ENCODE measurements at regions not wholly inside any gene's neighbourhood (a gene's known extent, or its start where the extent isn't known, plus 50 kb on each side); places are given as distances from the start of the nearest gene placed in this dataset.

GRCh38 chr6:167566711-167567141 lies 241.8 kb downstream of the TTLL2 start:
- TF ChIP-seq ZNF70 (CRISPR knock-in tag; IDR thresholded peaks at IDR 0.05) (no peak), ZNF8 (CRISPR knock-in tag; IDR thresholded peaks at IDR 0.05) (no peak), CSRNP3 (CRISPR knock-in tag; IDR thresholded peaks at IDR 0.05) (no peak), CSDC2 (CRISPR knock-in tag; IDR thresholded peaks at IDR 0.05) (no peak), ZFP30 (CRISPR knock-in tag; IDR thresholded peaks at IDR 0.05) (no peak), ISL1 (CRISPR knock-in tag; IDR thresholded peaks at IDR 0.05) (no peak), TSHZ2 (CRISPR knock-in tag; IDR thresholded peaks at IDR 0.05) (no peak), ESRRG (CRISPR knock-in tag; IDR thresholded peaks at IDR 0.05) (no peak)
- no peak for ATAC-seq

GRCh38 chr6:167567142-167568033 lies 242.5 kb downstream of the TTLL2 start:
- TF ChIP-seq TCF4 (CRISPR knock-in tag; IDR thresholded peaks at IDR 0.05; ENCODE audit: borderline replicate concordance): no peak
- no peak for TF ChIP-seq CSDC2 (CRISPR knock-in tag; IDR thresholded peaks at IDR 0.05)
- no peak for TF ChIP-seq GLIS3 (CRISPR knock-in tag; IDR thresholded peaks at IDR 0.05)
- TF ChIP-seq ISL1 (CRISPR knock-in tag; IDR thresholded peaks at IDR 0.05): no peak
- no peak for ATAC-seq

GRCh38 chr6:167568407-167569024 lies 243.6 kb downstream of the TTLL2 start:
- no peak for ATAC-seq
- TF ChIP-seq ZC3H10 (CRISPR knock-in tag; IDR thresholded peaks at IDR 0.05): no peak
- no peak for TF ChIP-seq CREB5 (CRISPR knock-in tag; IDR thresholded peaks at IDR 0.05; ENCODE audit: low read depth)
- no peak for TF ChIP-seq ZFP3 (CRISPR knock-in tag; IDR thresholded peaks at IDR 0.05)
- no peak for TF ChIP-seq BACH2 (CRISPR knock-in tag; IDR thresholded peaks at IDR 0.05; ENCODE audit: borderline replicate concordance)

GRCh38 chr6:167569041-167569805 lies 244.3 kb downstream of the TTLL2 start:
- no peak for ATAC-seq
- no peak for TF ChIP-seq PATZ1 (CRISPR knock-in tag; IDR thresholded peaks at IDR 0.05; ENCODE audit: borderline replicate concordance)
- no peak for TF ChIP-seq PPARA (CRISPR knock-in tag; IDR thresholded peaks at IDR 0.05; ENCODE audit: borderline replicate concordance)
- no peak for TF ChIP-seq CSRNP3 (CRISPR knock-in tag; IDR thresholded peaks at IDR 0.05)
- no peak for TF ChIP-seq CSDC2 (CRISPR knock-in tag; IDR thresholded peaks at IDR 0.05)
- no peak for TF ChIP-seq GLIS3 (CRISPR knock-in tag; IDR thresholded peaks at IDR 0.05)
- no peak for TF ChIP-seq ZC3H10 (CRISPR knock-in tag; IDR thresholded peaks at IDR 0.05)
- TF ChIP-seq ARNTL (CRISPR knock-in tag; IDR thresholded peaks at IDR 0.05; ENCODE audit: borderline replicate concordance, low read depth): no peak
- no peak for TF ChIP-seq CREB5 (CRISPR knock-in tag; IDR thresholded peaks at IDR 0.05; ENCODE audit: low read depth)
- no peak for TF ChIP-seq BACH2 (CRISPR knock-in tag; IDR thresholded peaks at IDR 0.05; ENCODE audit: borderline replicate concordance)
- no peak for TF ChIP-seq ZNF70 (CRISPR knock-in tag; IDR thresholded peaks at IDR 0.05)
- TF ChIP-seq ISL1 (CRISPR knock-in tag; IDR thresholded peaks at IDR 0.05): no peak
- TF ChIP-seq TOX (CRISPR knock-in tag; IDR thresholded peaks at IDR 0.05; ENCODE audit: borderline replicate concordance): no peak
- TF ChIP-seq TSHZ2 (CRISPR knock-in tag; IDR thresholded peaks at IDR 0.05): no peak

All from SK-N-SH treated with all-trans-retinoic acid at 6 μM for 48 hours (cell line).